PC-9 (cell line): ENCODE measurements at regions not wholly inside any gene's neighbourhood (a gene's known extent, or its start where the extent isn't known, plus 50 kb on each side); places are given as distances from the start of the nearest gene placed in this dataset.
A peak's percentile ranks its signal among the peaks of the same experiment; 100 is the strongest.
"Not testable (repeated sequence)": the region's sequence is repeated elsewhere in the genome, so short reads cannot be mapped to it uniquely, and the experiment has no call there.

Experiments
- BruUV-seq: library from RNA; stranded (reverse); fragments of 400-500 nt; replicated peaks from 2 replicates; lab custom pipeline; 2021; lab: Mats Ljungman, UMichigan
- CTCF ChIA-PET: fragments of 300-600 bp; sonication (Branson Sonifier 250); formaldehyde crosslinking; loops from one replicate; lab custom pipeline; 2022; ENCODE audit warnings: antibody characterized with exemption; lab: Charles Lee
- POLR2A ChIA-PET: fragments of 300-600 bp; sonication (Branson Sonifier 250); formaldehyde crosslinking; loops from one replicate; lab custom pipeline; 2022; ENCODE audit warnings: antibody characterized with exemption; ENCODE audit not compliant: unreplicated experiment; lab: Charles Lee
- DNase-seq, 2 experiments: peaks; one replicate each; pipeline versions ENCODE4 v3.0.0 to v3.0.0-alpha.2; 2015 to 2022; ENCODE audit warnings: mixed read lengths in 1 of 2
- H2AFZ ChIP-seq: fragments of 200-600 bp; sonication (generic); 2 replicates; pipeline ENCODE4 v1.8.1; 2017; ENCODE audit warnings: antibody characterized with exemption
- H3F3A ChIP-seq: fragments of 200-600 bp; sonication (generic); 2 replicates; pipeline ENCODE4 v1.8.1; 2017; ENCODE audit warnings: antibody characterized with exemption, mild to moderate bottlenecking, low read depth; ENCODE audit not compliant: insufficient read depth
- H3K27ac ChIP-seq: fragments of 200-600 bp; sonication (generic); 2 replicates; pipeline ENCODE4 v1.6.1; 2016; ENCODE audit warnings: mixed run types
- H3K27me3 ChIP-seq: fragments of 200-600 bp; sonication (generic); 2 replicates; pipeline ENCODE4 v1.6.1; 2016; ENCODE audit warnings: low read depth, mixed run types; ENCODE audit not compliant: insufficient read depth
- H3K36me3 ChIP-seq: fragments of 200-600 bp; sonication (generic); 2 replicates; pipeline ENCODE4 v1.6.1; 2016; ENCODE audit warnings: low read depth, mixed run types
- H3K4me1 ChIP-seq: fragments of 200-600 bp; sonication (generic); replicated peaks from 2 replicates; pipeline ENCODE4 v1.6.1; 2016; ENCODE audit warnings: mixed run types; ENCODE audit not compliant: insufficient read depth
- H3K4me2 ChIP-seq: fragments of 200-600 bp; sonication (generic); 2 replicates; pipeline ENCODE4 v1.6.1; 2017; ENCODE audit warnings: mixed run types
- H3K4me3 ChIP-seq: fragments of 200-600 bp; sonication (generic); 2 replicates; pipeline ENCODE4 v1.6.1; 2016; ENCODE audit warnings: mixed run types
- H3K79me2 ChIP-seq: fragments of 200-600 bp; sonication (generic); 2 replicates; pipeline ENCODE4 v1.6.1; 2017; ENCODE audit warnings: low read depth, mixed run types
- H3K9me2 ChIP-seq: fragments of 200-600 bp; sonication (generic); 2 replicates; pipeline ENCODE4 v1.8.1; 2017; ENCODE audit warnings: mild to moderate bottlenecking; ENCODE audit not compliant: insufficient read depth
- H3K9me3 ChIP-seq: fragments of 200-600 bp; sonication (generic); 2 replicates; pipeline ENCODE4 v1.8.1; 2016; ENCODE audit warnings: low read depth; ENCODE audit not compliant: insufficient read depth
- H4K20me1 ChIP-seq: fragments of 200-600 bp; sonication (generic); 2 replicates; pipeline ENCODE4 v1.8.1; 2017; ENCODE audit not compliant: insufficient read depth
- CTCF ChIP-seq: fragments of 200-600 bp; sonication (generic); conservative IDR thresholded peaks from 2 replicates; pipeline ENCODE4 v1.6.1; 2017; ENCODE audit warnings: mixed run types, antibody characterized with exemption, mild to moderate bottlenecking, moderate library complexity
- EZH2 ChIP-seq: fragments of 200-600 bp; sonication (generic); IDR thresholded peaks from 2 replicates; pipeline ENCODE4 v1.8.0; 2017; ENCODE audit warnings: antibody characterized with exemption, low read depth
- intact Hi-C: fragments of 100-400 bp; cut with micrococcal nuclease; formaldehyde crosslinking; loops from one replicate; pipeline ENCODE4 v1.10.0; 2022; ENCODE audit not compliant: unreplicated experiment

- ChIA-PET CTCF (no interaction called here), POLR2A (no interaction called here)
- H2AFZ ChIP-seq = no peak overlapping the region
- no peaks in the 10 kb centered on the region for H3K9me3 ChIP-seq
- TF ChIP-seq CTCF (no peak), EZH2 (no peak)
- no peak overlapping the region for H3K27ac ChIP-seq
- H3K4me1 ChIP-seq = no peaks in the 10 kb centered on the region
- H3K36me3 ChIP-seq = no peaks in the 10 kb centered on the region
- no peak overlapping the region for H3K4me2 ChIP-seq
- no peaks in the 10 kb centered on the region for H3F3A ChIP-seq
- DNase-seq = no peak
- H3K27me3 ChIP-seq = no peaks in the 10 kb centered on the region
- no peak overlapping the region for H3K4me3 ChIP-seq
- BruUV-seq = no TSS peak
- H3K79me2 ChIP-seq = no peaks in the 10 kb centered on the region
- intact Hi-C loops = no loop called here
- no peaks in the 10 kb centered on the region for H4K20me1 ChIP-seq
- H3K9me2 ChIP-seq = no peaks in the 10 kb centered on the region
These were observed 283.4 kb upstream of the G2E3 start for GRCh38 chr14:30275604-30276003.

GRCh38 chr14:30277268-30277667 lies 281.7 kb upstream of the G2E3 start:
- POLR2A ChIA-PET = no interaction called here
- no peaks in the 10 kb centered on the region for H3K9me2 ChIP-seq
- H3K27ac ChIP-seq = no peak overlapping the region
- no peaks in the 10 kb centered on the region for H3K79me2 ChIP-seq
- TF ChIP-seq CTCF (no peak), EZH2 (no peak)
- H3K9me3 ChIP-seq = no peaks in the 10 kb centered on the region
- BruUV-seq = no TSS peak
- H3K4me3 ChIP-seq = no peak overlapping the region
- H2AFZ ChIP-seq = no peak overlapping the region
- H3F3A ChIP-seq = no peaks in the 10 kb centered on the region
- no peaks in the 10 kb centered on the region for H3K4me1 ChIP-seq
- no peaks in the 10 kb centered on the region for H4K20me1 ChIP-seq
- no peaks in the 10 kb centered on the region for H3K27me3 ChIP-seq
- CTCF ChIA-PET = interaction anchor here (0.7 kb wide), 1 partner anchor 61 kb away, joined by 4 read pairs; no protein-coding TSS in a partner anchor
- intact Hi-C loops = no loop called here
- H3K36me3 ChIP-seq = no peaks in the 10 kb centered on the region
- no peak overlapping the region for H3K4me2 ChIP-seq
- no peak for DNase-seq

GRCh38 chr14:30278856-30279255 lies 280.1 kb upstream of the G2E3 start:
- POLR2A ChIA-PET, CTCF ChIA-PET: not testable (repeated sequence)

GRCh38 chr14:30283822-30284446 lies 275.0 kb upstream of the G2E3 start:
- Histone ChIP-seq H3K4me3 (no peak overlapping the region), H3F3A (no peaks in the 10 kb centered on the region), H3K9me3 (no peaks in the 10 kb centered on the region), H3K4me2 (no peak overlapping the region), H2AFZ (no peak overlapping the region), H3K27ac (no peak overlapping the region), H4K20me1 (no peaks in the 10 kb centered on the region), H3K79me2 (no peaks in the 10 kb centered on the region), H3K9me2 (no peaks in the 10 kb centered on the region), H3K36me3 (no peaks in the 10 kb centered on the region), H3K4me1 (no peaks in the 10 kb centered on the region), H3K27me3 (no peaks in the 10 kb centered on the region)
- ChIA-PET POLR2A (no interaction called here), CTCF (interaction anchor here (0.6 to 1.1 kb wide), 2 partner anchors 14 to 1938 kb away, joined by 3 to 4 read pairs; no protein-coding TSS in a partner anchor)
- no TSS peak for BruUV-seq
- intact Hi-C loops = no loop called here
- TF ChIP-seq CTCF (peak; percentile 73), EZH2 (no peak)
- DNase-seq = peak in 1 of 2 experiments; percentile 19

More at GRCh38 chr14:30278856-30279255, 280.1 kb upstream of the G2E3 start:
- intact Hi-C loops, H3K27ac ChIP-seq, BruUV-seq, DNase-seq, H3K4me2 ChIP-seq, H3K4me3 ChIP-seq, H3K4me1 ChIP-seq, H3K79me2 ChIP-seq, H3K9me2 ChIP-seq, H2AFZ ChIP-seq, H3F3A ChIP-seq, H3K27me3 ChIP-seq, H3K36me3 ChIP-seq, H3K9me3 ChIP-seq, H4K20me1 ChIP-seq: not testable (repeated sequence)
